ENCODE measurements at regions not wholly inside any gene's neighbourhood (a gene's known extent, or its start where the extent isn't known, plus 50 kb on each side); places are given as distances from the start of the nearest gene placed in this dataset.

GRCh38 chr2:203813684-203814083, 53.9 kb upstream of the CTLA4 start:
- no peak for DNase-seq (ENCODE audit: low read depth in 2 of 2)

- peak in 1 of 2 experiments; percentile 51 for DNase-seq (ENCODE audit: low read depth in 2 of 2)
These were observed 52.7 kb upstream of the CTLA4 start for GRCh38 chr2:203814661-203815540.

GRCh38 chr2:203815541-203815898, 52.1 kb upstream of the CTLA4 start:
- no peak for DNase-seq (ENCODE audit: low read depth in 2 of 2)

GRCh38 chr2:203817147-203817546, 50.4 kb upstream of the CTLA4 start:
- no peak for DNase-seq (ENCODE audit: low read depth in 2 of 2)

All from stimulated activated CD4-positive, alpha-beta T cell treated with anti-CD3 and anti-CD28 coated beads, Interleukin-12 subunit alpha, Interleukin-12 subunit beta, amount 100 ng/mL, for 24 hours (primary cell).